H1 (cell line): ENCODE measurements at regions not wholly inside any gene's neighbourhood (a gene's known extent, or its start where the extent isn't known, plus 50 kb on each side); places are given as distances from the start of the nearest gene placed in this dataset.

Source experiments
- CEBPB ChIP-seq: IDR thresholded peaks from 2 replicates; pipeline ENCODE4 v1.6.1; 2012; ENCODE audit warnings: low read depth, low read length
- EP300 ChIP-seq, 2 experiments: IDR thresholded peaks; 1 replicate in 1 of 2; 2 replicates in 1 of 2; pipeline ENCODE4 v1.6.1; 2011 to 2012; ENCODE audit warnings: low read depth in 2 of 2, low read length in 2 of 2, mild to moderate bottlenecking in 2 of 2, borderline replicate concordance in 1 of 2, inconsistent platforms in 1 of 2, moderate library complexity in 1 of 2
- KDM1A ChIP-seq: fragments of 200-600, 300-600 bp; sonication (generic); IDR thresholded peaks from 2 replicates; pipeline ENCODE4 v1.7.1; 2016; ENCODE audit warnings: mild to moderate bottlenecking, low read length, borderline replicate concordance
- POLR2A ChIP-seq, 2 experiments: IDR thresholded peaks; 1 replicate in 1 of 2; 2 replicates in 1 of 2; pipeline ENCODE4 v1.6.1; 2011; ENCODE audit warnings: low read depth in 2 of 2, low read length in 2 of 2, mild to moderate bottlenecking in 2 of 2; ENCODE audit errors: control extremely low read depth in 1 of 2
- POU5F1 ChIP-seq: IDR thresholded peaks from 2 replicates; pipeline ENCODE4 v1.6.1; 2011; ENCODE audit warnings: low read depth, mild to moderate bottlenecking, low read length, moderate library complexity
- SRF ChIP-seq: IDR thresholded peaks from 2 replicates; pipeline ENCODE4 v1.6.1; 2011; ENCODE audit warnings: mild to moderate bottlenecking, low read depth, low read length, moderate library complexity
- TF ChIP-seq, protein P1 (sequence below), 3 experiments: IDR thresholded peaks; 1 replicate in 2 of 3; 2 replicates in 1 of 3; pipeline versions ENCODE4 v1.5.1 to v1.6.1; 2011; ENCODE audit warnings: low read length in 3 of 3, mild to moderate bottlenecking in 3 of 3, inconsistent platforms in 2 of 3, low read depth in 1 of 3, moderate library complexity in 1 of 3; ENCODE audit not compliant: insufficient read depth in 1 of 3; ENCODE audit errors: control extremely low read depth in 1 of 3

- TF ChIP-seq, protein P1, sequence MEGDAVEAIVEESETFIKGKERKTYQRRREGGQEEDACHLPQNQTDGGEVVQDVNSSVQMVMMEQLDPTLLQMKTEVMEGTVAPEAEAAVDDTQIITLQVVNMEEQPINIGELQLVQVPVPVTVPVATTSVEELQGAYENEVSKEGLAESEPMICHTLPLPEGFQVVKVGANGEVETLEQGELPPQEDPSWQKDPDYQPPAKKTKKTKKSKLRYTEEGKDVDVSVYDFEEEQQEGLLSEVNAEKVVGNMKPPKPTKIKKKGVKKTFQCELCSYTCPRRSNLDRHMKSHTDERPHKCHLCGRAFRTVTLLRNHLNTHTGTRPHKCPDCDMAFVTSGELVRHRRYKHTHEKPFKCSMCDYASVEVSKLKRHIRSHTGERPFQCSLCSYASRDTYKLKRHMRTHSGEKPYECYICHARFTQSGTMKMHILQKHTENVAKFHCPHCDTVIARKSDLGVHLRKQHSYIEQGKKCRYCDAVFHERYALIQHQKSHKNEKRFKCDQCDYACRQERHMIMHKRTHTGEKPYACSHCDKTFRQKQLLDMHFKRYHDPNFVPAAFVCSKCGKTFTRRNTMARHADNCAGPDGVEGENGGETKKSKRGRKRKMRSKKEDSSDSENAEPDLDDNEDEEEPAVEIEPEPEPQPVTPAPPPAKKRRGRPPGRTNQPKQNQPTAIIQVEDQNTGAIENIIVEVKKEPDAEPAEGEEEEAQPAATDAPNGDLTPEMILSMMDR (IDR thresholded peaks at IDR 0.05; ENCODE audit: control extremely low read depth in 1 of 3, insufficient read depth in 1 of 3, low read depth in 1 of 3, low read length in 3 of 3) = no peak
- TF ChIP-seq SRF (no peak), EP300 (IDR thresholded peaks at IDR 0.05; ENCODE audit: borderline replicate concordance in 1 of 2, low read depth in 2 of 2, low read length in 2 of 2) (no peak), KDM1A (no peak), POU5F1 (no peak), CEBPB (no peak), POLR2A (IDR thresholded peaks at IDR 0.05; ENCODE audit: control extremely low read depth in 1 of 2, low read depth in 2 of 2, low read length in 2 of 2) (no peak)
Observed at GRCh38 chrX:5702890-5703289, 525.8 kb downstream of the NLGN4X start.
